IMR-90 (cell line): ENCODE measurements at regions not wholly inside any gene's neighbourhood (a gene's known extent, or its start where the extent isn't known, plus 50 kb on each side); places are given as distances from the start of the nearest gene placed in this dataset.

ENCODE experiments used
- ATAC-seq: fragments of 200-7000 bp; cut with Tn5 transposase; 2 replicates; pipeline ENCODE4 v1.9.1; 2020; ENCODE audit warnings: low read depth, mild to moderate bottlenecking, moderate library complexity
- BruUV-seq: library from RNA; stranded (reverse); fragments of 400-500 nt; replicated peaks from 2 replicates; lab custom pipeline; 2021; lab: Mats Ljungman, UMichigan
- CTCF ChIA-PET: fragments of 300-600 bp; formaldehyde crosslinking; extraction: SDS; loops from one replicate; lab custom pipeline; 2021; ENCODE audit warnings: antibody characterized with exemption; lab: Yijun Ruan, JAX
- POLR2A ChIA-PET: fragments of 300-600 bp; sonication (Branson Sonifier 250); formaldehyde crosslinking; loops from one replicate; lab custom pipeline; 2022; ENCODE audit warnings: antibody characterized with exemption; ENCODE audit not compliant: unreplicated experiment; lab: Charles Lee
- DNase-seq: peaks from one replicate; pipeline ENCODE4 v3.0.0; 2013
- H2AFZ ChIP-seq: replicated peaks from 2 replicates; pipeline ENCODE3; 2013; ENCODE audit warnings: low read length, mild to moderate bottlenecking; ENCODE audit not compliant: poor library complexity
- H2AK5ac ChIP-seq: 2 replicates; pipeline ENCODE4 v1.6.1; 2013; ENCODE audit warnings: low read depth, low read length, inconsistent platforms
- H2AK9ac ChIP-seq: replicated peaks from 2 replicates; pipeline ENCODE3; 2013; ENCODE audit warnings: mild to moderate bottlenecking, low read depth, low read length, moderate library complexity; ENCODE audit not compliant: poor library complexity
- H2BK120ac ChIP-seq: 2 replicates; pipeline ENCODE4 v1.6.1; 2013; ENCODE audit warnings: low read depth, low read length, inconsistent platforms
- H2BK15ac ChIP-seq: 3 replicates; pipeline ENCODE4 v1.6.1; 2013; ENCODE audit warnings: low read depth, low read length, inconsistent platforms
- H2BK20ac ChIP-seq: 2 replicates; pipeline ENCODE4 v1.6.1; 2013; ENCODE audit warnings: low read depth, mild to moderate bottlenecking, inconsistent platforms, low read length, moderate library complexity
- H2BK5ac ChIP-seq: 2 replicates; pipeline ENCODE4 v1.6.1; 2013; ENCODE audit warnings: mild to moderate bottlenecking, low read depth, low read length, inconsistent platforms; ENCODE audit not compliant: poor library complexity, severe bottlenecking
- H3K14ac ChIP-seq: replicated peaks from 2 replicates; pipeline ENCODE4 v1.6.1; 2013; ENCODE audit warnings: low read depth, low read length, inconsistent platforms
- H3K18ac ChIP-seq: 2 replicates; pipeline ENCODE4 v1.6.1; 2013; ENCODE audit warnings: low read depth, low read length, control low read depth
- H3K23ac ChIP-seq: 2 replicates; pipeline ENCODE4 v1.6.1; 2013; ENCODE audit warnings: low read depth, low read length, inconsistent platforms
- H3K27ac ChIP-seq: 2 replicates; pipeline ENCODE4 v1.5.1; 2013; ENCODE audit warnings: mild to moderate bottlenecking, control low read depth, low read length; ENCODE audit not compliant: insufficient read depth
- H3K27me3 ChIP-seq: 2 replicates; pipeline ENCODE4 v1.6.1; 2013; ENCODE audit warnings: low read length; ENCODE audit not compliant: control insufficient read depth, insufficient read depth
- H3K36me3 ChIP-seq: 2 replicates; pipeline ENCODE4 v1.6.1; 2013; ENCODE audit warnings: low read length, mixed read lengths; ENCODE audit not compliant: control insufficient read depth, insufficient read depth
- H3K4ac ChIP-seq: 2 replicates; pipeline ENCODE4 v1.6.1; 2013; ENCODE audit warnings: low read depth, low read length, inconsistent platforms
- H3K4me1 ChIP-seq: 2 replicates; pipeline ENCODE4 v1.6.1; 2013; ENCODE audit warnings: low read length, mixed read lengths; ENCODE audit not compliant: control insufficient read depth, insufficient read depth
- H3K4me2 ChIP-seq: 2 replicates; pipeline ENCODE4 v1.6.1; 2013; ENCODE audit warnings: low read depth, mild to moderate bottlenecking, control low read depth, low read length, moderate library complexity
- H3K4me3 ChIP-seq: 2 replicates; pipeline ENCODE4 v1.5.1; 2013; ENCODE audit warnings: low read depth, mild to moderate bottlenecking, control low read depth, low read length, moderate library complexity; ENCODE audit not compliant: insufficient read depth
- H3K56ac ChIP-seq: 2 replicates; pipeline ENCODE4 v1.6.1; 2013; ENCODE audit warnings: low read length, inconsistent platforms; ENCODE audit not compliant: insufficient read depth; ENCODE audit errors: extremely low read depth
- H3K79me1 ChIP-seq, 2 experiments: 2 replicates each; pipeline ENCODE4 v1.6.1; 2013; ENCODE audit warnings: low read length in 2 of 2, inconsistent platforms in 1 of 2, low read depth in 1 of 2
- H3K9ac ChIP-seq: 2 replicates; pipeline ENCODE4 v1.6.1; 2013; ENCODE audit warnings: low read depth, low read length, control low read depth
- H3K9me1 ChIP-seq: 2 replicates; pipeline ENCODE4 v1.6.1; 2013; ENCODE audit warnings: low read length, inconsistent platforms; ENCODE audit not compliant: insufficient read depth
- H3K9me3 ChIP-seq: 2 replicates; pipeline ENCODE4 v1.6.1; 2013; ENCODE audit warnings: low read length; ENCODE audit not compliant: control insufficient read depth, insufficient read depth
- H4K20me1 ChIP-seq: 2 replicates; pipeline ENCODE4 v1.6.1; 2013; ENCODE audit warnings: low read length, inconsistent platforms; ENCODE audit not compliant: insufficient read depth
- H4K5ac ChIP-seq: 2 replicates; pipeline ENCODE4 v1.6.1; 2013; ENCODE audit warnings: mild to moderate bottlenecking, low read depth, low read length, control low read depth
- H4K8ac ChIP-seq, 2 experiments: 2 replicates each; pipeline ENCODE4 v1.6.1; 2013; ENCODE audit warnings: low read depth in 2 of 2, low read length in 2 of 2, control low read depth in 1 of 2, inconsistent platforms in 1 of 2
- H4K91ac ChIP-seq: 2 replicates; pipeline ENCODE4 v1.6.1; 2013; ENCODE audit warnings: low read depth, low read length, inconsistent platforms; ENCODE audit not compliant: insufficient read depth
- BHLHE40 ChIP-seq: fragments of 150-350 bp; IDR thresholded peaks from 2 replicates; pipeline ENCODE4 v1.6.1; 2016; ENCODE audit warnings: mild to moderate bottlenecking, low read depth, low read length
- CEBPB ChIP-seq: IDR thresholded peaks from 2 replicates; pipeline ENCODE4 v1.6.1; 2012; ENCODE audit warnings: low read depth, low read length, improper control_type of control experiment
- MAFK ChIP-seq: IDR thresholded peaks from 2 replicates; pipeline ENCODE4 v1.6.1; 2012; ENCODE audit warnings: low read depth, low read length, improper control_type of control experiment
- MAZ ChIP-seq: IDR thresholded peaks from 2 replicates; pipeline ENCODE4 v1.6.1; 2012; ENCODE audit warnings: low read depth, mild to moderate bottlenecking, low read length, improper control_type of control experiment, moderate library complexity, borderline replicate concordance
- MXI1 ChIP-seq: IDR thresholded peaks from 2 replicates; pipeline ENCODE4 v1.6.1; 2012; ENCODE audit warnings: low read depth, mild to moderate bottlenecking, low read length, moderate library complexity, borderline replicate concordance
- RFX5 ChIP-seq: IDR thresholded peaks from 2 replicates; pipeline ENCODE4 v1.8.0; 2012; ENCODE audit warnings: low read depth, mild to moderate bottlenecking, low read length, moderate library complexity
- SMC3 ChIP-seq: fragments of 150-350 bp; IDR thresholded peaks from 2 replicates; pipeline ENCODE4 v1.6.1; 2016; ENCODE audit warnings: low read depth, mild to moderate bottlenecking, antibody characterized with exemption, low read length, moderate library complexity
- WGBS, 2 experiments: methylation state at CpG; one replicate each; pipeline versions ENCODE4 v1.1.5 to v1.1.7; 2013; ENCODE audit warnings: missing lambda C conversion rate in 2 of 2; ENCODE audit not compliant: insufficient read length in 1 of 2; ENCODE audit errors: extremely low coverage in 2 of 2; 5-methylcytosine and 5-hydroxymethylcytosine counted together
- dilution Hi-C: fragments of 300-500 bp; cut with HindIII; formaldehyde crosslinking; loops from one replicate; pipeline ENCODE4 v1.14.3; 2018; ENCODE audit warnings: low sequenced_read_pairs; ENCODE audit not compliant: unreplicated experiment
- in situ Hi-C: fragments of 300-500 bp; cut with MboI; formaldehyde crosslinking; loops from 3 replicates; pipeline ENCODE4 v1.14.3; 2019; ENCODE audit warnings: low sequenced_read_pairs, inconsistent platforms, mixed read lengths
- intact Hi-C: fragments of 100-400 bp; cut with micrococcal nuclease; formaldehyde crosslinking; loops from 2 replicates; pipeline ENCODE4 v1.10.0; 2022

DNA sequence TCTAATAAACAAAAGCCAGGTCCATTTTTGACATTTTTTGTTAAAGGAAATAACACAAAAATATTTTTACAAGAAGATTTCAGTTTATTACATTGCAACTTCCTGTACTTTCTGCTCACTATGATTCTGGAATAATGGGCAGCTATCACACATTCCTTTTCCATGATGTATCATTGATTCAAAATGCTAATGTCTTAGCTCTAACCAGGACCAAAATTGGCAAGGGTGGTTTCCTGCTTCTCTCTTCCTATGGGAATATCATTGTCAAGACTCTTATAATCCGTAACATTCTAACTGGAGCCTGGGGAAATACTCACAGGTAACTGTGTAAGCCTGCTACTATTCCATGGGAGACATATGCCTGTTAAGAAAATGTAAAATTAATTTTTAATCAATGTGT is 218.6 kb downstream of the DCAF12L2 start:
- Histone ChIP-seq H2BK20ac (no peak overlapping the region), H4K91ac (no peak overlapping the region), H3K36me3 (no peaks in the 10 kb centered on the region), H3K14ac (no peak overlapping the region), H3K18ac (no peak overlapping the region), H3K9ac (no peak overlapping the region), H3K4me1 (no peaks in the 10 kb centered on the region), H3K4me3 (no peak overlapping the region), H3K79me1 (no peaks in the 10 kb centered on the region), H4K5ac (no peak overlapping the region), H3K9me1 (no peaks in the 10 kb centered on the region), H3K27me3 (no peaks in the 10 kb centered on the region), H2BK120ac (no peak overlapping the region), H3K56ac (no peak overlapping the region), H2AFZ (no peak overlapping the region), H2AK5ac (no peak overlapping the region), H3K23ac (no peak overlapping the region), H4K20me1 (no peaks in the 10 kb centered on the region), H3K4ac (no peak overlapping the region), H3K9me3 (no peaks in the 10 kb centered on the region), H3K27ac (no peak overlapping the region), H2BK5ac (no peak overlapping the region), H4K8ac (no peak overlapping the region), H2AK9ac (no peak overlapping the region), H3K4me2 (no peak overlapping the region), H2BK15ac (no peak overlapping the region)
- ATAC-seq (no peak), DNase-seq (no peak)
- in situ Hi-C loops, result no loop called here
- no CpG with 5 or more reads among the region's 1 CpG for WGBS, 2 experiments
- BruUV-seq, result no TSS peak
- TF ChIP-seq BHLHE40 (no peak), CEBPB (no peak), MAFK (no peak), RFX5 (no peak), MXI1 (no peak), SMC3 (no peak), MAZ (no peak)
- intact Hi-C loops, result no loop called here
- CTCF ChIA-PET, result no interaction called here
- dilution Hi-C loops, result no loop called here
- POLR2A ChIA-PET, result no interaction called here
